ENCODE measurements at regions not wholly inside any gene's neighbourhood (a gene's known extent, or its start where the extent isn't known, plus 50 kb on each side); places are given as distances from the start of the nearest gene placed in this dataset.

GRCh38 chr4:179858221-179858620, 2385.0 kb upstream of the TENM3 start:
- Histone ChIP-seq H3K4me3 (replicated peaks in 1 of 2; ENCODE audit: low read depth in 1 of 2, low read length in 2 of 2) (no peak overlapping the region), H3K79me2 (ENCODE audit: insufficient read depth, low read length) (no peaks in the 10 kb centered on the region), H4K20me1 (ENCODE audit: insufficient read depth) (no peaks in the 10 kb centered on the region), H3K36me3 (ENCODE audit: control insufficient read depth in 1 of 2, insufficient read depth in 2 of 2, low read length in 2 of 2) (no peaks in the 10 kb centered on the region), H3K4me1 (ENCODE audit: control insufficient read depth in 1 of 2, insufficient read depth in 2 of 2, low read length in 2 of 2) (no peaks in the 10 kb centered on the region), H3K9me3 (ENCODE audit: control insufficient read depth in 1 of 2, insufficient read depth in 1 of 2, low read depth in 1 of 2, low read length in 2 of 2) (no peaks in the 10 kb centered on the region), H3K4me2 (ENCODE audit: low read length) (no peak overlapping the region), H2AFZ (ENCODE audit: low read depth, low read length, poor library complexity, severe bottlenecking) (no peak overlapping the region), H3K27ac (ENCODE audit: low read depth, low read length) (no peak overlapping the region), H3K9ac (ENCODE audit: low read length) (no peak overlapping the region), H3K9me2 (ENCODE audit: insufficient read depth) (no peaks in the 10 kb centered on the region), H3K27me3 (ENCODE audit: insufficient read depth, low read length) (no peaks in the 10 kb centered on the region)
- intact Hi-C loops (cut with micrococcal nuclease): no loop called here
- TF ChIP-seq CEBPB (IDR thresholded peaks at IDR 0.05; ENCODE audit: low read depth): no peak
- TF ChIP-seq ELF1 (IDR thresholded peaks at IDR 0.05; ENCODE audit: borderline replicate concordance, low read depth): no peak
- TF ChIP-seq JUND (IDR thresholded peaks at IDR 0.05): no peak
- TF ChIP-seq CTCF (IDR thresholded peaks at IDR 0.05 in 2 of 3, conservative IDR thresholded peaks at IDR 0.05 in 1 of 3; ENCODE audit: borderline replicate concordance in 1 of 3, insufficient read depth in 1 of 3, low read depth in 2 of 3, low read length in 2 of 3): no peak
- no peak for TF ChIP-seq SRF (IDR thresholded peaks at IDR 0.05; ENCODE audit: low read depth)
- no peak for TF ChIP-seq SIN3A (IDR thresholded peaks at IDR 0.05; ENCODE audit: low read depth)
- TF ChIP-seq MAX (IDR thresholded peaks at IDR 0.05): no peak
- TF ChIP-seq ZBTB33 (IDR thresholded peaks at IDR 0.05; ENCODE audit: extremely low read depth, insufficient replicate concordance, low read length): no peak
- no peak for TF ChIP-seq SP1 (IDR thresholded peaks at IDR 0.05; ENCODE audit: low read depth)
- TF ChIP-seq EZH2 (IDR thresholded peaks at IDR 0.05): no peak
- TF ChIP-seq YY1 (IDR thresholded peaks at IDR 0.05; ENCODE audit: extremely low read depth, insufficient replicate concordance, low read depth, low read length): no peak
- no peak for TF ChIP-seq FOSL1 (IDR thresholded peaks at IDR 0.05; ENCODE audit: low read depth)
- no peak for TF ChIP-seq REST (IDR thresholded peaks at IDR 0.05; ENCODE audit: low read depth)
- no peak for TF ChIP-seq RAD21 (IDR thresholded peaks at IDR 0.05; ENCODE audit: low read depth)
- TF ChIP-seq EGR1 (IDR thresholded peaks at IDR 0.05; ENCODE audit: low read depth): no peak
- no peak for TF ChIP-seq CBX3 (IDR thresholded peaks at IDR 0.05; ENCODE audit: low read depth)
- TF ChIP-seq ATF3 (IDR thresholded peaks at IDR 0.05): no peak
- no peak for TF ChIP-seq ZFX (IDR thresholded peaks at IDR 0.05)
- ChIA-PET RAD21 (ENCODE audit: low non-redundant PET in 1 of 2, low total read pairs in 2 of 2, uncharacterized antibody in 2 of 2, unreplicated experiment in 2 of 2) (no interaction called here), POLR2A (no interaction called here), CTCF (no interaction called here)
- no peak for ATAC-seq
- no peak for DNase-seq (ENCODE audit: low read depth, low spot score)
- BruUV-seq (replicated peaks): no TSS peak

Measured in HCT116 (cell line).